Loucy (cell line): ENCODE measurements at regions not wholly inside any gene's neighbourhood (a gene's known extent, or its start where the extent isn't known, plus 50 kb on each side); places are given as distances from the start of the nearest gene placed in this dataset.

Source experiments
- H2AFZ ChIP-seq: fragments of 200-600 bp; sonication (generic); 2 replicates; pipeline ENCODE4 v1.6.0; 2016; ENCODE audit warnings: antibody characterized with exemption, mild to moderate bottlenecking, low read length, moderate library complexity
- H3F3A ChIP-seq: fragments of 200-600 bp; 2 replicates; pipeline ENCODE4 v1.6.0; 2016; ENCODE audit warnings: antibody characterized with exemption, low read depth, mild to moderate bottlenecking
- H3K27me3 ChIP-seq: fragments of 200-600 bp; sonication (generic); 2 replicates; pipeline ENCODE4 v1.6.1; 2014; ENCODE audit warnings: low read length, mild to moderate bottlenecking; ENCODE audit not compliant: insufficient read depth, poor library complexity, severe bottlenecking
- H3K36me3 ChIP-seq: fragments of 200-600 bp; sonication (generic); 2 replicates; pipeline ENCODE4 v1.6.1; 2016; ENCODE audit warnings: low read length; ENCODE audit not compliant: insufficient read depth
- H3K4me1 ChIP-seq: fragments of 200-600 bp; sonication (generic); 2 replicates; pipeline ENCODE4 v1.5.1; 2014; ENCODE audit warnings: low read length, mild to moderate bottlenecking; ENCODE audit not compliant: insufficient read depth, poor library complexity, severe bottlenecking
- H3K4me2 ChIP-seq: fragments of 200-600 bp; sonication (generic); 2 replicates; pipeline ENCODE4 v1.6.0; 2014; ENCODE audit warnings: antibody characterized with exemption, low read length, low read depth, mild to moderate bottlenecking; ENCODE audit not compliant: poor library complexity, severe bottlenecking
- H3K4me3 ChIP-seq: fragments of 200-600 bp; sonication (generic); 2 replicates; pipeline ENCODE4 v1.5.1; 2014; ENCODE audit warnings: low read length, mild to moderate bottlenecking, mixed read lengths; ENCODE audit not compliant: poor library complexity, severe bottlenecking
- H3K79me2 ChIP-seq: fragments of 200-600 bp; sonication (generic); 2 replicates; pipeline ENCODE4 v1.6.1; 2014; ENCODE audit warnings: low read length; ENCODE audit not compliant: insufficient read depth
- H3K9ac ChIP-seq: fragments of 200-600 bp; sonication (generic); 2 replicates; pipeline ENCODE4 v1.6.0; 2014; ENCODE audit warnings: mild to moderate bottlenecking, low read depth, low read length, moderate library complexity; ENCODE audit not compliant: poor library complexity, severe bottlenecking
- H3K9me2 ChIP-seq: fragments of 200-600 bp; sonication (generic); replicated peaks from 2 replicates; pipeline ENCODE4 v1.6.1; 2016; ENCODE audit warnings: low read depth, low read length, mixed read lengths
- H3K9me3 ChIP-seq: fragments of 200-600 bp; sonication (generic); 2 replicates; pipeline ENCODE4 v1.6.1; 2014; ENCODE audit warnings: mild to moderate bottlenecking, antibody characterized with exemption, low read length, low read depth; ENCODE audit not compliant: insufficient read depth
- H4K20me1 ChIP-seq: fragments of 200-600 bp; sonication (generic); 2 replicates; pipeline ENCODE4 v1.6.0; 2014; ENCODE audit warnings: antibody characterized with exemption, low read length, mild to moderate bottlenecking; ENCODE audit not compliant: insufficient read depth, poor library complexity, severe bottlenecking
- CTCF ChIP-seq: fragments of 200-600 bp; sonication (generic); conservative IDR thresholded peaks from 2 replicates; pipeline ENCODE4 v1.5.1; 2014; ENCODE audit warnings: mild to moderate bottlenecking, antibody characterized with exemption, low read length
- EZH2phosphoT487 ChIP-seq: fragments of 200-600 bp; IDR thresholded peaks from 2 replicates; pipeline ENCODE4 v1.6.1; 2018; ENCODE audit warnings: antibody characterized with exemption, mild to moderate bottlenecking, moderate library complexity, borderline replicate concordance

- Histone ChIP-seq H3K9ac (no peak overlapping the region), H3K9me2 (no peaks in the 10 kb centered on the region), H3F3A (no peaks in the 10 kb centered on the region), H2AFZ (no peak overlapping the region), H3K4me1 (peaks cover 18% of the 10 kb centered on the region), H3K9me3 (no peaks in the 10 kb centered on the region), H3K36me3 (no peaks in the 10 kb centered on the region), H3K4me2 (no peak overlapping the region), H3K4me3 (no peak overlapping the region), H3K79me2 (no peaks in the 10 kb centered on the region), H3K27me3 (no peaks in the 10 kb centered on the region), H4K20me1 (no peaks in the 10 kb centered on the region)
- no peak for TF ChIP-seq CTCF
- TF ChIP-seq EZH2phosphoT487: no peak
These were observed 164.2 kb downstream of the MRM1 start for GRCh38 chr17:36765436-36766043.

GRCh38 chr17:36768394-36768793, 167.0 kb downstream of the MRM1 start:
- Histone ChIP-seq H3K27me3 (no peaks in the 10 kb centered on the region), H3K9me3 (no peaks in the 10 kb centered on the region), H3K9ac (no peak overlapping the region), H3F3A (no peaks in the 10 kb centered on the region), H3K79me2 (no peaks in the 10 kb centered on the region), H3K36me3 (no peaks in the 10 kb centered on the region), H3K4me2 (no peak overlapping the region), H3K4me3 (no peak overlapping the region), H4K20me1 (no peaks in the 10 kb centered on the region), H3K9me2 (no peaks in the 10 kb centered on the region), H3K4me1 (peaks cover 5% of the 10 kb centered on the region), H2AFZ (no peak overlapping the region)
- TF ChIP-seq CTCF (no peak), EZH2phosphoT487 (no peak)

GRCh38 chr17:36773039-36773438, 164.2 kb upstream of the LHX1 start:
- H3F3A ChIP-seq: no peaks in the 10 kb centered on the region
- H3K9ac ChIP-seq: no peak overlapping the region
- H4K20me1 ChIP-seq: no peaks in the 10 kb centered on the region
- no peak overlapping the region for H3K4me2 ChIP-seq
- no peaks in the 10 kb centered on the region for H3K36me3 ChIP-seq
- no peaks in the 10 kb centered on the region for H3K4me1 ChIP-seq
- H2AFZ ChIP-seq: no peak overlapping the region
- no peaks in the 10 kb centered on the region for H3K9me2 ChIP-seq
- no peaks in the 10 kb centered on the region for H3K27me3 ChIP-seq
- TF ChIP-seq CTCF (no peak), EZH2phosphoT487 (no peak)
- H3K79me2 ChIP-seq: no peaks in the 10 kb centered on the region
- H3K4me3 ChIP-seq: no peak overlapping the region
- no peaks in the 10 kb centered on the region for H3K9me3 ChIP-seq
